M059J (cell line): ENCODE measurements at regions not wholly inside any gene's neighbourhood (a gene's known extent, or its start where the extent isn't known, plus 50 kb on each side); places are given as distances from the start of the nearest gene placed in this dataset.

Experiments
- DNase-seq: peaks from one replicate; pipeline ENCODE4 v3.0.0-alpha.2; 2012; ENCODE audit warnings: low read depth

DNA sequence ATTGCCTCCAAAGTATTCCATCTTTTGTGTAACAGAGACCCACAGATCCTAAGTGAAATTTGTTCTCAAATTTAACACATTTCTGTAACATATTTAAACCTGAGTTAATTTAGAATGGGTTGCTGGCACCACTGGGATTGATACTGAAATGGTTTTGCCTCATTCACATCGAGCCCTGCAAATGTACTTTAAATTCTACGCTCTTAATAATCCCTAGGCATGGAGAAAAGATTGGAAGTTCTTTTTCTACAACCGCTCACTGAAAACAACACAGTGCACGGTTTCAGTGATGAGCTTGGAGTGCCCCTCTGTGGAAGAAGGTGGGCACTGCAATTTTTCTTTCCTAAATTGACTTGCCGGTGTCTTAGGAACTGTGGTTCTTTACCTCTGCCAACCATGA, 109.9 kb upstream of the ATP11B start:
- DNase-seq: peak; percentile 76

DNA sequence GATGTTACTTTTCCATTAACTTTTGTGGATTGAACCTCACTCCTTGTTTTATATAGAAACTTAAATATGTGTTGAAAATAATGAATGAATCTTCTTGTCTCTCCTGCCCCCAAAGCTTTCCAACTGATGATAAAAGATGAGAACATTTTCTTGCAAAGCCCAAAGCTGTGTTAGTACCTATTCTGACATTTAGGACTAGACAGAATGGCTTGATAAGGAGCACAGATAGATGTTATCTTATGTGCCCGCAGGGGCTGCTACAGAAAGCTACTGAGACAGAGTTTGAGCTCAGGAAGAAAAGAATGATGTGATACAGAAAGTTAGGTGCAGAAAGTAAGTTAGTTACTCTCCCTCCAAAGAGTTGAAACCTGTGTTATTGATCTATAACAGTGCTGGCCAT, 109.4 kb upstream of the ATP11B start:
- DNase-seq: peak; percentile 17

DNA sequence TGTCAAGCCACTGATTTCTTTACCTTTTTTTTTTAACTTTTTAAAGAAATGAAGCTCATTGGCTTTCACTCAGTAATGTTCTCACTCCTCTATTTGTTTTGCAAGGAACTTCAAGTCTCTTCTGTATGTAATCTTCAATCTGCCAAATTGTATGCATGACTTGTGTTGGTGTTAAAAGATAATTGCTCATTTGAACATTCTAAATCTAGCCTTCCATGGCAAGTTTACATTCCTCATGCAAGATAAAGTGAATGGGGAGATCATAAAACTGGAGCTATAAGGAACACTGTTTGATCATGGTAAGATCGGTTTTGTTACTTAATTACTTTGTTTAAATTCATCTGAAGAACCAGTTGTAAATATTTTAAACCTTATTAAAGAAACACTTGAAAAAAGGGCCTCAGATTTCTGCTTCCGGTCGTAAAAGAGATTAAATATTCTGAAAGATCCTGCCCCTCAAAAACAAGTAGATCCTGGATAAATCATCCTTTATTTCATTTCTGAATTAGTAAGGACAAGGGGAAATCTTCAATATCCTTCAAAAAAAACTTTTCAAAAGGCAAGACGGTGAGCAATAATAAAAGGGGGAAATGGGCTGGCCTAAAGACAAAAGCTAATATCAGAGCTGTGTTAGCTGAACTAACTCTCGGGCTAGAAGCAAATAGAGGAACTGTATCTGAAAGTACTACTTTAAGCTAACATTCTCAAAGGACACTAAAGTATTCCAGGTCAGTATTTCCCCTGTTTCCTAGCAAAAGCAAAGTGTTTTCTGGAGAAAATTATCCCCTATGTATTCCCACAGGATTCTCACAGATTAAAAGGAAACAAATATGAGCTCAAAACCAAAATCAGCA, 107.0 kb upstream of the ATP11B start:
- no peak for DNase-seq

DNA sequence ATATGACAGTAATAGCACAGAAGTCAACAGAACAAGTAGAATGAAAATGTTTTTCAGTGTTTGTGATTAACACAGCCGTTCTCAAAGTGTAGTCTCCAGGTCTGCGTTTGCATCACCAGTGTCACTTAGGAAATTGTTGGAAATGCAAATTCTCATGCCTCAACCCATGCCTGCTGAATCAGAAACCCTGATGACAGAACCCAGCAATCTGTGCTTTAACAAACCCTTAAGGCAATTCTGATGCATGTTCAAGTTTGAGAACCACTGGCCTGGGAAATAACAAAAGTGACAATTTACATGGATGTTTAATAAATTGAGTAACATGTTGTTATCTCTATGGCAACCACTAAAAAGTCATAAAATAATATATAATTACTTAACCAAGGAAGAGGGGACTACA, 103.1 kb upstream of the ATP11B start:
- peak; percentile 13 for DNase-seq

DNA sequence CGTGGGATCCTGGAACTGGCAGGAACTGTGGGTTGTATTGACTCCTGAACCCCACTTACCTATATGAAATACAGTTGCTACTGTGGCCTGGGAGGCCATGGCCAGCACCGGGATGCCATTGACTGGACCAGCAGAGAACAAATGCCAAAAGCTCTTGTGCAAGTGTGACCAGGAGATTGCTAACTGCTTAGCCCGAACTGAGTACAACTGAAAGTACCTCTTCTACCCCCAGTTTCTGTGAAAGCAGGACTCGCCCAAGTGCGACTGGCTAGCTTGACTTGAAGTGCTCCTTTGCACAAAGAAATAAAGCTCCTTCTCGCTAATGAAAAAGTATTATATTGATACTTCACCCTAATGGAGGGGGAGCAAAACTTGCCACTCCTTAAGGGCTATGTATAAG, 101.3 kb upstream of the ATP11B start:
- no peak for DNase-seq

DNA sequence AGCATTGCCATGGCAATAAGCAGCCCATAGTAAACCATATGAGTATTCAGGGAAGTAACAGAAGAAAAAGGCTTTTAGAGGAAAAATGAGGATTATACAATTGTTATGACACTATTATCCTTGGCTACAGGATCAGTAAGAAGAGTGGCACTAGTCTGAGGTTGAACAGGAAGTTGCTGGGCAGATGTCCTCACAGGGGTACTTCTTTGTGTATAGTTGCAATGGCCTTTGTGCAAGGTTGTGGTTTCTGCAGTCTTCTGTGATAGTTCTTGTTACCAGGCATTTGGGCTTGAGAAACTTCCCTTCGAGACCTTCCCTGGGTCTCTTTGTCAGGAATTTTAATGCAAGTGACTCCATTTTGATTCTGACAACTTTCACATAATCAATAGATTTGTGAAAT, 100.6 kb upstream of the ATP11B start:
- DNase-seq: no peak

DNA sequence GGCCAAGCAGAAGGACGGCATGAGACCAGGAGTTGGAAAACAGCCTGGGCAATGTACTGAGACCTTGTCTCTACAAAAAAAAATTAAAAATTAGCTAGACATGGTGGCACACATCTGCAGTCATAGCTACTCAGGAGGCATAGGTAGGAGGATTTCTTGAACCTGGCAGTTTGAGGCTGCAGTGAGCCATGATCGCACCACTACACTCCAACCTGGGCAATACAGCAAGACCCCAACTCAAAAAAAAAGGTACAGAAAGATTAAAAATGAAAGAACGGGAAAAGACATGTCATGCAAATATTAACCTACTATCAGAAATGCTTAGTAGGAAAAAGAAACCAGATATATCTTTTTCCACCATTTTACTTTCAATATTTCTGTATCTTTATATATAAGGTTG, 99.6 kb upstream of the ATP11B start:
- no peak for DNase-seq

DNA sequence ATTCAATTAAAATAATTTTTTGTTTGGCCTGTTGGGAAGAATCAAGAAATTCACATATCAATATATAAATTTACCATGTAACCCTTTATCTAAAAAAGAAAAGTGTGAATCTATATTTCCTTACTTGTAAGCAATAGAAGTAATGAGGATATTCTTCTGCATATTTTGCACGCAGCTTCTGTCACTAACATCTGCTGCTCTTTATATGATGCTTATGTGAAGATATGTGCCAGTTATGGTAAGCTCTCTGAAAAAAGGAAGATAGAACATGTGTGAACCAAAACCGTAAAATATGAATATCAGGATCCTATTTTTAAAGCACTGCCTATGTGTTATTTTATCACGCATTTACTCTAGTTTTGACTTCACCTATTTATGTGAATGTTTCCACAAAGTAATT, 96.4 kb upstream of the ATP11B start:
- no peak for DNase-seq

DNA sequence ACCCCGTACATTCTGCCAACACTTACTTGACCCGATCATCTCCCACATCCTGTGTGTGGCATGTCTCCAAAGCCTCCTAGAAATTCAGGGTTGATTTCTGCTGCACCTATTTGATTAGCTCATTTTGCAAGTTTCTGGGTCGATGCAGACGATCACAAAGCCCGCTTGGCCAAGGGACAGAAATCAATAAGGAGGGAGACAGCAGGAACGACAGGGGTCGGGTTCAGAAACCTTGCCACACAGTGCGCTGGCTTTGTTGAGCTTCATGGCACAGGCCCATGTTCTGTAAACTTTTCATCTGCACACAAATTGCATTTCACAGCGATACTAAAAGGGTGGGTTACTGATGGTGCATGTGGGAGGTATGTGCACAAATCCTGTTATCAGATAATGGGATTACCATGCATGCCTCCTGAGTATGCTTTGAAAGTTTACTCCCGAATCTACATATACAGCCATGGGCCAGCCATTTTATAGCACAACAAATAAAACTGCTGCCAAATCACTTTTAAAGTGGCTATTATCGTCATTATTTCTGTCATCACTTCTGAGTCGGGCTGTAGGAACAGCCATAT, 95.9 kb upstream of the ATP11B start:
- DNase-seq: no peak

DNA sequence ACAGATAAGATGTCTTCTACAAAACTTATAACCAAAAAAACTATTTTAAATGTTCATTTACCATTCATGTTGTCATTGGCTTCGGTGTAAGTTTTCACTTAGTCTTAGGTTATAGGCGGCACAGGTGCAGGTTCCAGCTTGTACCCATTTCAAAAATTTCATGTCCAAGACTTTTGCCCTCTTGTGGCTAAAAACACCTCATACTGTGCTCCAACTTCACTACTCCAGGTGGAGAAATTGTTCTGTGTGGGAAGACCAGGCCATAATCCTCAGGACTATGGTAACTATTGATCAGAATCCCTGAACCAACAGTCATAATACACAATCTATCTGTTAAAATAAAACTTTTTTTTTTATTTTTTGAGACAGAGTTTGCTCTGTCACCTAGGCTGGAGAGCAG, 95.2 kb upstream of the ATP11B start:
- no peak for DNase-seq

DNA sequence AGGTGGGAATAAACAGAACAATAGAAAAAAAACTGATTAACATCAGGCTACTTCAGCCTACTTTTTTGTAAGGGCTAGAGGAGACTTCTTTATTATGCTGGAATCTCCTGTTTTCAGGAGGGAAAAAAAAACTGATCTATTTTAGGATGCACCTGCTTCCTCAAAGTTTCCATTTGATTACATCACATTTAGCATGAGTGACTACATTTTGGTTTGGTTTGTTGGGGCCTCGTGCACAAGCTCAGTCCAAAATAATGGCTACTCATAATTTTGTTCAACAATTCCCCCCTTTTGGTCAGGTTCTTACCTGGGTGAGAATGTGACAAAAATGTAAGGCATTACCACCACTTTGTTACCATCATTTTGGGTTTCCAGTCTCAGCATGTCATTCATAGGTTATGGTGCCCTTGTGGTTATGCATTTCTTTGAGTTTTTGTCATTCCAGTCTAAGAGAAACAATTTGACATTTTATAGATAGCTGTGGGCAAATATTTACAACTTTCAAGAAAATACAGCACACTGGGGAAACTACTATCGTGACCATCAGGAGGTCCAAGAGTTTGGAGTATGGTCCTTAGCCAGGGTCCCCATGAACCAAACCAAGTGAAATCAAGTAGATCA, 93.6 kb upstream of the ATP11B start:
- no peak for DNase-seq

DNA sequence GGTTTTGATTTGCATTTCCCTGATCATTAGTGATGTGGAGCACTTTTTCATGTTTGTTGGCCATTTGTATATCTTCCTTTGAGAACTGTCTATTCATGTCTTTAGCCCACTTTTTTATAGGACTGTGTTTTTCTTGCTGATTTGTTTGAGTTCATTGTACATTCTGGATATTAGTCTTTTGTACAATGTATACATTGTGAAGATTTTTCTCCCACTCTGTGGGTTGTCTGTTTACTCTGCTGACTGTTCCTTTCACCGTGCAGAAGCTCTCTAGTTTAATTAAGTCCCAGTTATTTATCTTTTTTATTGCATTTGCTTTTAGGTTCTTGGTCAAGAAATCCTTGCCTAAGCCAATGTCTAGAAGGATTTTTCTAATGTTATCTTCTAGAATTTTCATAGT, 91.1 kb upstream of the ATP11B start:
- no peak for DNase-seq

DNA sequence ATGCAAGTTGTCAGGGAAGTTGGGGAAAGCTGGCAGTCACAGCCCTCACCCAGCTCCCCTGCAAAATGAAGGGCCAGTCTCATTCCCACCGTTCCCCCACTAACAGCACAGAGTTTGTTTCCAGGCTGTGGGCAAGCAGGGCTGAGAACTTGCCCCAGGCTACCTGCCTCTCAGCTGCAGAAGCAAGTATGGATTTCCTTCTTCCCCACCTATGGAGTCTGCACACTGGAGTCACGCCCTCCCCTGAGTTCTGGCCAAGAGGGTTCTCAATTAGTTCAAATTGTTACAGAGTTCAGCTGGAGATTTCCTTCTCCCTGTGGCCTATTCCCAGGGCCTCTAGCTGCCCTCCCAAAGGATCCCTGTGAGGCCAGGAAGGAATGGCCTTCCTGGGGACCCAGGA, 90.1 kb upstream of the ATP11B start:
- DNase-seq: no peak

DNA sequence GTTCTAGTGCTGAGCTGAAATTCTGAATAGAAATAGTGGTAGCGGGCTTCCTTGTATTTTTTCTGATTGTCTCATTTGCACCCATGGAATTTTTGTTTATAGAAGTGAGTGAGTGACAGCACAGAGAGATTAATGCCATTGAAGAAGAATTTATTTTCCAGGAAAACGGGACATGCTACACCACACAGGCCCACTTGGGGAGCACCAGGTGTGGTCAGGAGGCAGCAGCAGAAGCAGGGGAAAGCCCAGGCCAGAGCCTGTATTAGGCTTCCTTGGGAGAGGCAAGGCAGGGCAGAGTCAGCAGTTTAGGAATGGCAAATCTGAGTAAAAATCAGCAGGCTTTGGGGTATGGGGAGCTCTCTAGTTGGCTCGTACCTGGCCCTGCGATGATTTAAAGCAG, 88.4 kb upstream of the ATP11B start:
- peak; percentile 26 for DNase-seq

DNA sequence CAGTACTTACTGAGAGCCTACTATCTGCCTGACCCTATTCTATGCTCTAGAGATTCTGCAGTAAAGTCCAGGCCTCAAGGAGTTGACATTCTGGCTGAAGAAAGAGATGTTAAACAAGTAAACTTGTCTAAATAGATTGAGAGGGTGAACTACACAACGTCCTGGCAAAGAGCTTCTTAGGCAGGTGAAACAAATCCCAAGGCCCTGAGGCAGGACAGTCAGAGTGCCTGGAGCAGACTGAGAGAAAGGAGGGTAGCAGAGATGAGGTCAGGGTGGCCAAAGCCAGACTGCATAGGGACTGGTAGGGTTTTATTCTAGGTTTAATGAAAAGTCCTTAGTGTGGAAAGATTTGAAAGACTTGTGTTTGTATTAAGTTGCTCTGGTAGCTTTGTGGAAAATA, 84.5 kb upstream of the ATP11B start:
- no peak for DNase-seq

DNA sequence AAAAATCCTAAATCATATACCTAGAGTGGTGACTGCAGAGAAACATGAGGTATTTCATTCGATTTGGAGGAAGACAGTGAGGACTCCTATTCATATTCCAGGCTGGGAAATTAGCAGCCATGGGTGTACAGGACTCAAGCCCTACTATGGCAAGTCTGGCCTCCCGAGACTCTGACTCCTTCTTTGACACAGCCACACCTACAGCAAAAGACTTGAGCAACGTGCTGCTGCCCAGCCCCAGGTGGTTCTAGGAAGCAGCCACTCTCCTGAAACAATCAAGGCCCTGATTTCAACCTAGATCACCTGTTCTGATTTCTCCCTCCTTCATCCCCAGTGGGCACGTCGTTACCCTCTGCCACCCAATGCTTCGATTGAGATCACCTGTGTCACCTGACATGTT, 84.0 kb upstream of the ATP11B start:
- no peak for DNase-seq

DNA sequence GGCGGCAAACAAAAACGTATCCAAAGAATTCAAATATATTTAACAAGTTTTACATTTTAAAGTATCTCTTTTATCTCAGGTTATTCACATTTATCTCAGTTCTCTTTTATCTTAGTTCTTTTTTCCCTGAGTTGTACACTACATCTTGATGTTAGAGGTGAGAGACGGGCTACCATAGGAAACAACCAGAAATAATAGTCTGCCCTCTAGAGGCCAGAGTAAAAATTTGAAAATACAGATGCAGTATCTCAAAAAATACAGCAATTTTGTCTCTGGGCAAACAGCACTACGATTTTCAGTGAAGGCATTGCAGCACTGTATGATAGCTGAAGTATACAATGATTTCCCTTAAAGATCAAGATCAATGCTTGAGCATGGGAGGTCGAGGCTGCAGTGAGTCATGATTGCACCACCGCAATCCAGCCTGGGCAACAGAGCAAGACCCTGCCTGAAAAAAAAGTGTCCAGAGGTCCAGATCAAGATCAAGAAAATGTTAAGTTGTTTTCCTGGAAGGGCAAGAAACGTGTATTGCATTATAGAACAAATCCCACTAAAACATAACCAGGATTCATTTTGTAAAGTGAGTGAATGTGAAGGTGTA, 82.6 kb upstream of the ATP11B start:
- DNase-seq: peak; percentile 38

DNA sequence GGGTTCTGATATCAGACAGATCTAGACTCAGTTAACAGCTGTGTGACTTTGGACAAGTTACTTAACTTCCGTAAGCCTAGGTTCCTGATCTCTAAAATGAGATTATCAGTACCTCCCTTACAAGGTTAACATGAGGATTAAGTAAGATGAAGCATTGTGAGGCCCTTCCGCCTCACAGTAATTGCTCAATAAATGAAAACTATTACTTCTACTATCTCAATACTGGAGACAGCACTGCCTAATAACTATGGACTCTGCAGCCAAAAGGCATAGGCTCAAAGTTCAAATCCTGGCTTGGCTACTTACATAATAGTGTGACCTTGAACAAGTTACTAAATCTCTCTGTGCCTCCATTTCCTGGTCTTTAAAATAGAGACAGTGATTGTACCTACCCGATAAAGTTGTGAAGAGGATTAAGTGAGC, 82.0 kb upstream of the ATP11B start:
- DNase-seq: no peak

DNA sequence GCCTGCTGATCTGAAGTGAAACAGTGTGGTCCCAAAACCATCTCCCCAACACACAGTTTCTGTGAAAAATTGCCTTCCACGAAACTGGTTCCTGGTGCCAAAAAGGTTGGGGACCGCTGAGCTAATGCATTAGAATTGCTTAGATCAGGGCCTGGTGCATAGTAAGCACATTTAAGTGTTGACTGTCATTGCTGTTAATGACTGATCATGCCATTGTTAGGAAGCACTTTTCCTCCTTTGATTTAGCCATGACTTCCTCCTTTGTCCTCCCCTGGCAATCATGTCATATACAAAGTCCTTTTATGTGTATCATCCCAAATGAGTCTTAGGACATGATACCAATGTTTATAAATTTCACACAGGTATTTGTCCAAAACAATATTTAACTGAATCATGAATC, 81.5 kb upstream of the ATP11B start:
- no peak for DNase-seq

DNA sequence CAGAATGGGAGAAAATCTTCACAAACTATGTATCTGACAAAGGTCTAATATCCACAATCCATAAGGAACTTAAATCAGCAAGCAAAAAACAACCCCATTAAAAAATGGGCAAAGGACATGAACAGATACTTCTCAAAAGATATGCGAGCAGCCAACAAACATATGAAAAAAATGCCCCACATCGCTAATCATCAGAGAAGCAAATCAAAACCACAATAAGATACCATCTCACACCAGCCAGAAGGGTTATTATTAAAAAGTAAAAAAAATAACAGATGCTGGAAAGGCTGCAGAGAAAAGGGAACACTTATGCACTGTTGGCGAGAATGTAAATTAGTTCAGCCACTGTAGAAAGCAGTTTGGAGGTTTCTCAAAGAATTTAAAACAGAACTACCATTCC, 80.2 kb upstream of the ATP11B start:
- no peak for DNase-seq

DNA sequence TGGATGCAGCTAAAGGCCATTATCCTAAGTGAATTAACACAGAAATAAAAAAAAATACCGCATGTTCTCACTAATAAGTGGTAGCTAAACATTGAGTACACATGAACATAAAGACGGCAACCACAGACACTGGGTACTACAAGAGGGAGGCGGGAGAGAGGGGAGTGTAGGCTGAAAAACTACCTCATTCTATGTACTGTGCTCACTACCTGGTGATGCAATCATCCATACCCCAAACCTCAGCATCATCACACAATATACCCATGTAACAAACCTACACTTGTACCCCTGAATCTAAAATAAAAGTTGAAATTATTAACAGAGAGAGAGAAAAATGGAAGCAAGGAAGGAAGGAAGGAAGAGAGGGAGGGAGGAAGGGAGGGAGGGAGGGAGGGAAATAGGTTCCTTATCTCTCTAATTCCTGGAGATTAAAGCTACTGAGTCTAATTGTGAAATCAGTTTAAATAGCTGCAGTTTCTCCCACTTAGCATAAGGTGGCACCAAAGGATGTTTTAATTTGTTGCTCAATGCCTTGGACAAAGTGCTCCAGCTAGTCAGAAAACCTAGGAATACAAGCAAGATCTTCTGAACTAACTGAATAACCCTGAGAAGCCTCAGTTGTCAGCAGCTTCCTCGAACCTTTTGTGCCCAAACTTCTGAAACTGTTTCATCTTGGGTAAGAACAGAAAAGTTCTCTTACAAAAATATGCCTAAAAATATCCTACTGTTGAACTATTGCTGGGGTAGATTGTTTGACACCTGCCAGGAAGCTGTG, 79.4 kb upstream of the ATP11B start:
- DNase-seq: peak; percentile 70

DNA sequence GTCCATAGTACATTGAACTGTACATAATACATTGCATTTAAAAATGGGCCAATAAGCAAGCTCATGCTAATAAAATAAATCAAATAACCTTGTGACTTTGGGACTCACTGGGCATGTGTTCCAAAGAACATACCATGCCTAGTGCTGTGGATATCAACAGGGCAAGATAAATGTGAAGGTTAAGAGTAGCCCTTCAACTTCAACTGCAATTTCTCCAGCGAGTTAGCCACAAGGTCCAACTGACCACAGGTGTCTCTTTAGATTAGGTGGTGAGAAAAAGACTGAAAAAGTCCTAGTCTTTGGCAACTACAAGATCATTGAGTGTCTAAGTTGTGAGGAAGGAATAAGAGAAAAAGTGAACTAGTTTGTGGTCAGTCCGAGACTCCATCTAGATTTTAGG, 78.3 kb upstream of the ATP11B start:
- no peak for DNase-seq
